GM12878 (cell line): ENCODE measurements at regions not wholly inside any gene's neighbourhood (a gene's known extent, or its start where the extent isn't known, plus 50 kb on each side); places are given as distances from the start of the nearest gene placed in this dataset.

ENCODE experiments used
- ATAC-seq: fragments of 200-7000 bp; cut with Tn5 transposase; 3 replicates; pipeline ENCODE4 v1.9.1; 2020; ENCODE audit warnings: mild to moderate bottlenecking, moderate library complexity
- BruUV-seq: library from RNA; stranded (reverse); fragments of 400-500 nt; replicated peaks from 2 replicates; lab custom pipeline; 2021; lab: Mats Ljungman, UMichigan
- CTCF ChIA-PET: fragments of 300-600 bp; sonication (Branson Sonifier 250); formaldehyde crosslinking; extraction: SDS; loops from one replicate; lab custom pipeline; 2021; ENCODE audit warnings: inconsistent platforms; lab: Yijun Ruan, JAX
- POLR2A ChIA-PET: fragments of 350-600 bp; formaldehyde crosslinking; extraction: SDS; loops from one replicate; lab custom pipeline; 2021; ENCODE audit warnings: inconsistent platforms; lab: Charles Lee
- RAD21 ChIA-PET: fragments of 300-600 bp; sonication (Branson Sonifier 250); formaldehyde crosslinking; loops from one replicate; lab custom pipeline; 2023; ENCODE audit warnings: antibody characterized with exemption; ENCODE audit not compliant: unreplicated experiment; lab: Charles Lee
- SMC1A ChIA-PET: fragments of 300-600 bp; sonication (Branson Sonifier 250); formaldehyde crosslinking; loops from one replicate; lab custom pipeline; 2023; ENCODE audit not compliant: unreplicated experiment, uncharacterized antibody; lab: Charles Lee
- DNase-seq: peaks from one replicate; pipeline ENCODE4 v3.0.0-alpha.2; 2011; ENCODE audit warnings: low read depth, low spot score
- FAIRE-seq: peaks from 3 replicates; lab custom pipeline; 2011; peaks lifted over from hg19 to GRCh38; lab: Jason Lieb, UNC
- H2AFZ ChIP-seq: 2 replicates; pipeline ENCODE4 v1.6.0; 2011; ENCODE audit warnings: low read depth, low read length, control low read depth; ENCODE audit not compliant: control insufficient read depth
- H3K27ac ChIP-seq: 2 replicates; pipeline ENCODE4 v1.5.1; 2011; ENCODE audit warnings: control low read depth; ENCODE audit not compliant: control insufficient read depth, insufficient read depth
- H3K27me3 ChIP-seq, 2 experiments: replicated peaks in 1 of 2; 2 replicates each; pipeline versions ENCODE4 v1.6.0 to v1.6.1; 2011; ENCODE audit warnings: low read length in 1 of 2; ENCODE audit not compliant: control insufficient read depth in 2 of 2, insufficient read depth in 2 of 2
- H3K36me3 ChIP-seq, 2 experiments: 2 replicates each; pipeline ENCODE4 v1.5.1; 2011; ENCODE audit warnings: low read length in 1 of 2; ENCODE audit not compliant: control insufficient read depth in 2 of 2, insufficient read depth in 2 of 2
- H3K4me1 ChIP-seq: 2 replicates; pipeline ENCODE4 v1.6.1; 2011; ENCODE audit warnings: mild to moderate bottlenecking, low read length, moderate library complexity, mixed read lengths; ENCODE audit not compliant: control insufficient read depth, insufficient read depth
- H3K4me2 ChIP-seq: 2 replicates; pipeline ENCODE4 v1.6.0; 2011; ENCODE audit warnings: control low read depth; ENCODE audit not compliant: control insufficient read depth, insufficient read depth
- H3K4me3 ChIP-seq: fragments of 200-600 bp; sonication (generic); 2 replicates; pipeline ENCODE4 v1.5.1; 2016
- H3K79me2 ChIP-seq: 2 replicates; pipeline ENCODE4 v1.6.0; 2011; ENCODE audit warnings: low read length; ENCODE audit not compliant: control insufficient read depth, insufficient read depth
- H3K9ac ChIP-seq: 2 replicates; pipeline ENCODE4 v1.8.0; 2011; ENCODE audit warnings: low read length, control low read depth, mixed read lengths; ENCODE audit not compliant: control insufficient read depth, insufficient read depth
- H3K9me3 ChIP-seq: replicated peaks from 3 replicates; pipeline ENCODE4 v1.5.1; 2011; ENCODE audit warnings: mild to moderate bottlenecking, low read length; ENCODE audit not compliant: control insufficient read depth, insufficient read depth
- H4K20me1 ChIP-seq: 2 replicates; pipeline ENCODE4 v1.6.0; 2011; ENCODE audit not compliant: control insufficient read depth, insufficient read depth
- EZH2 ChIP-seq: IDR thresholded peaks from 2 replicates; pipeline ENCODE4 v1.6.1; 2012; ENCODE audit warnings: low read depth, mild to moderate bottlenecking, control low read depth, inconsistent platforms, low read length, borderline replicate concordance; ENCODE audit not compliant: control insufficient read depth
- FOXK2 ChIP-seq: fragments of 450-650 bp; IDR thresholded peaks from 2 replicates; pipeline ENCODE4 v1.6.1; 2017; ENCODE audit warnings: mild to moderate bottlenecking, moderate library complexity
- NBN ChIP-seq: fragments of 450-650 bp; IDR thresholded peaks from 2 replicates; pipeline ENCODE4 v1.6.1; 2016
- RFX5 ChIP-seq: IDR thresholded peaks from 2 replicates; pipeline ENCODE4 v1.6.1; 2011; ENCODE audit warnings: low read depth, low read length, improper control_type of control experiment
- SMARCA5 ChIP-seq: fragments of 450-650 bp; IDR thresholded peaks from 2 replicates; pipeline ENCODE4 v1.6.1; 2017; ENCODE audit warnings: mild to moderate bottlenecking
- TARDBP ChIP-seq: IDR thresholded peaks from 2 replicates; pipeline ENCODE4 v1.6.1; 2016; ENCODE audit warnings: borderline replicate concordance
- WGBS: methylation state at CpG from one replicate; pipeline ENCODE4 v1.1.6; 2016; ENCODE audit warnings: low lambda C conversion rate; ENCODE audit not compliant: insufficient replicate concordance, insufficient coverage; ENCODE audit errors: missing lambda C conversion rate; 5-methylcytosine and 5-hydroxymethylcytosine counted together
- in situ Hi-C: fragments of 300-500 bp; cut with MboI; formaldehyde crosslinking; loops from 9 replicates; pipeline ENCODE4 v1.14.3; 2018; ENCODE audit warnings: mixed read lengths
- intact Hi-C: fragments of 100-400 bp; cut with micrococcal nuclease; formaldehyde crosslinking; loops from one replicate; pipeline ENCODE4 v1.14.2; 2022; ENCODE audit not compliant: unreplicated experiment
- TF ChIP-seq, protein P1 (sequence below): IDR thresholded peaks from 2 replicates; pipeline ENCODE4 v1.6.1; 2012; ENCODE audit warnings: low read length, inconsistent platforms
- TF ChIP-seq, protein P2 (sequence below): fragments of 450-650 bp; IDR thresholded peaks from 2 replicates; pipeline ENCODE4 v1.6.1; 2016; ENCODE audit warnings: mild to moderate bottlenecking, moderate library complexity, borderline replicate concordance
- TF ChIP-seq, protein P3 (sequence below): fragments of 450-650 bp; formaldehyde crosslinking; IDR thresholded peaks from 2 replicates; pipeline ENCODE4 v1.4.0; 2022; ENCODE audit warnings: mild to moderate bottlenecking, moderate library complexity
- TF ChIP-seq, protein P4 (sequence below): IDR thresholded peaks from 2 replicates; pipeline ENCODE4 v1.6.1; 2012; ENCODE audit warnings: mild to moderate bottlenecking, low read depth, low read length

DNA sequence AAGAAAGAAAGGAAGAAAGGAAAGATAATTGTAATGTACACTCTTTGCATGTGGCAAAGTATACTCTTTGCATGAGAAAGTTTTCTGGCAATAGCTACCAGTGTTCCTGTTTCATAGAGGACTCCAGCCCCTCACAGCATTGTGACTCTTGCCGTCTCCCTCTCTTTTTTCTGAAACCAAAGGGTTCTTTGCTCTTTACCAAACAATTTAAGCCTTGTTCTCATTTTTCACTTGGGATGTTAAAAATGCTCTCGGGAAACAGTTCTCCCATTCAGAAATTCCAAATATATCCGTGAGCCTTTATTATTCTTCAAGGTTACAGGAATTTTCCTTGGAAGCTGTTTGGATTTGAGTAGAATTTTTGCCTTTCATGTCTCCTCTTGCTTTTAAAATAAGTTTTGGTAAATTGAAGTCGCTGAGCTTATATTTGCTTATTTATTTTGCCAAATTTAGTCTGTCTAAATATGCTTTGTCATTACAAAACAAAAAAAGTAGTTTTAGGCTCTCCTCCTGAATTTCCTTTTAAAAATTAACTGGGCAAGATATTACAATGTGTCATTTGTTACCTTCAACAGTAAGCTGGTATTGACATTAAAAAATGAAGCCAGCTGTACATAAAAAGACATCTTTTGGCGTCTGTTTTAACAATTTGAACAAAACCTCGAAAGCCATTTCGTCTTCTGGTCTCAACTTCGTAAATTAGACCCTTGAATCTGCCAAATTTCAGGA is 103.8 kb upstream of the ARMC2 start:
- WGBS: 17% methylated on average over 8 of the region's 8 CpGs
- ATAC-seq: no peak
- in situ Hi-C loops: no loop called here
- Histone ChIP-seq H3K4me1 (no peaks in the 10 kb centered on the region), H2AFZ (no peak overlapping the region), H3K27me3 (peaks cover 4 to 13% of the 10 kb centered on the region in 2 experiments), H3K79me2 (no peaks in the 10 kb centered on the region), H3K4me3 (no peak overlapping the region), H3K27ac (no peak overlapping the region), H3K36me3 (no peaks in the 10 kb centered on the region), H3K4me2 (no peak overlapping the region), H4K20me1 (no peaks in the 10 kb centered on the region), H3K9ac (no peak overlapping the region), H3K9me3 (no peaks in the 10 kb centered on the region)
- FAIRE-seq: no peak
- intact Hi-C loops: no loop called here
- ChIA-PET CTCF (interaction anchor here (1.1 kb wide), 1 partner anchor 178 kb away, joined by 4 read pairs; no protein-coding TSS in a partner anchor), SMC1A (interaction anchor here (1.2 kb wide), 1 partner anchor 203 kb away, joined by 3 read pairs; no protein-coding TSS in a partner anchor), RAD21 (no interaction called here), POLR2A (interaction anchor here (0.6 kb wide), 1 partner anchor 147 kb away, joined by 3 read pairs; no protein-coding TSS in a partner anchor)
- BruUV-seq: no TSS peak
- DNase-seq: no peak
- TF ChIP-seq, protein P1, sequence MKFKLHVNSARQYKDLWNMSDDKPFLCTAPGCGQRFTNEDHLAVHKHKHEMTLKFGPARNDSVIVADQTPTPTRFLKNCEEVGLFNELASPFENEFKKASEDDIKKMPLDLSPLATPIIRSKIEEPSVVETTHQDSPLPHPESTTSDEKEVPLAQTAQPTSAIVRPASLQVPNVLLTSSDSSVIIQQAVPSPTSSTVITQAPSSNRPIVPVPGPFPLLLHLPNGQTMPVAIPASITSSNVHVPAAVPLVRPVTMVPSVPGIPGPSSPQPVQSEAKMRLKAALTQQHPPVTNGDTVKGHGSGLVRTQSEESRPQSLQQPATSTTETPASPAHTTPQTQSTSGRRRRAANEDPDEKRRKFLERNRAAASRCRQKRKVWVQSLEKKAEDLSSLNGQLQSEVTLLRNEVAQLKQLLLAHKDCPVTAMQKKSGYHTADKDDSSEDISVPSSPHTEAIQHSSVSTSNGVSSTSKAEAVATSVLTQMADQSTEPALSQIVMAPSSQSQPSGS: no peak
- no peak for TF ChIP-seq RFX5
- TF ChIP-seq NBN: no peak
- no peak for TF ChIP-seq TARDBP
- no peak for TF ChIP-seq SMARCA5
- TF ChIP-seq FOXK2: no peak
- no peak for TF ChIP-seq EZH2
- TF ChIP-seq, protein P2, sequence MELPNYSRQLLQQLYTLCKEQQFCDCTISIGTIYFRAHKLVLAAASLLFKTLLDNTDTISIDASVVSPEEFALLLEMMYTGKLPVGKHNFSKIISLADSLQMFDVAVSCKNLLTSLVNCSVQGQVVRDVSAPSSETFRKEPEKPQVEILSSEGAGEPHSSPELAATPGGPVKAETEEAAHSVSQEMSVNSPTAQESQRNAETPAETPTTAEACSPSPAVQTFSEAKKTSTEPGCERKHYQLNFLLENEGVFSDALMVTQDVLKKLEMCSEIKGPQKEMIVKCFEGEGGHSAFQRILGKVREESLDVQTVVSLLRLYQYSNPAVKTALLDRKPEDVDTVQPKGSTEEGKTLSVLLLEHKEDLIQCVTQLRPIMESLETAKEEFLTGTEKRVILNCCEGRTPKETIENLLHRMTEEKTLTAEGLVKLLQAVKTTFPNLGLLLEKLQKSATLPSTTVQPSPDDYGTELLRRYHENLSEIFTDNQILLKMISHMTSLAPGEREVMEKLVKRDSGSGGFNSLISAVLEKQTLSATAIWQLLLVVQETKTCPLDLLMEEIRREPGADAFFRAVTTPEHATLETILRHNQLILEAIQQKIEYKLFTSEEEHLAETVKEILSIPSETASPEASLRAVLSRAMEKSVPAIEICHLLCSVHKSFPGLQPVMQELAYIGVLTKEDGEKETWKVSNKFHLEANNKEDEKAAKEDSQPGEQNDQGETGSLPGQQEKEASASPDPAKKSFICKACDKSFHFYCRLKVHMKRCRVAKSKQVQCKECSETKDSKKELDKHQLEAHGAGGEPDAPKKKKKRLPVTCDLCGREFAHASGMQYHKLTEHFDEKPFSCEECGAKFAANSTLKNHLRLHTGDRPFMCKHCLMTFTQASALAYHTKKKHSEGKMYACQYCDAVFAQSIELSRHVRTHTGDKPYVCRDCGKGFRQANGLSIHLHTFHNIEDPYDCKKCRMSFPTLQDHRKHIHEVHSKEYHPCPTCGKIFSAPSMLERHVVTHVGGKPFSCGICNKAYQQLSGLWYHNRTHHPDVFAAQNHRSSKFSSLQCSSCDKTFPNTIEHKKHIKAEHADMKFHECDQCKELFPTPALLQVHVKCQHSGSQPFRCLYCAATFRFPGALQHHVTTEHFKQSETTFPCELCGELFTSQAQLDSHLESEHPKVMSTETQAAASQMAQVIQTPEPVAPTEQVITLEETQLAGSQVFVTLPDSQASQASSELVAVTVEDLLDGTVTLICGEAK: no peak
- TF ChIP-seq, protein P3, sequence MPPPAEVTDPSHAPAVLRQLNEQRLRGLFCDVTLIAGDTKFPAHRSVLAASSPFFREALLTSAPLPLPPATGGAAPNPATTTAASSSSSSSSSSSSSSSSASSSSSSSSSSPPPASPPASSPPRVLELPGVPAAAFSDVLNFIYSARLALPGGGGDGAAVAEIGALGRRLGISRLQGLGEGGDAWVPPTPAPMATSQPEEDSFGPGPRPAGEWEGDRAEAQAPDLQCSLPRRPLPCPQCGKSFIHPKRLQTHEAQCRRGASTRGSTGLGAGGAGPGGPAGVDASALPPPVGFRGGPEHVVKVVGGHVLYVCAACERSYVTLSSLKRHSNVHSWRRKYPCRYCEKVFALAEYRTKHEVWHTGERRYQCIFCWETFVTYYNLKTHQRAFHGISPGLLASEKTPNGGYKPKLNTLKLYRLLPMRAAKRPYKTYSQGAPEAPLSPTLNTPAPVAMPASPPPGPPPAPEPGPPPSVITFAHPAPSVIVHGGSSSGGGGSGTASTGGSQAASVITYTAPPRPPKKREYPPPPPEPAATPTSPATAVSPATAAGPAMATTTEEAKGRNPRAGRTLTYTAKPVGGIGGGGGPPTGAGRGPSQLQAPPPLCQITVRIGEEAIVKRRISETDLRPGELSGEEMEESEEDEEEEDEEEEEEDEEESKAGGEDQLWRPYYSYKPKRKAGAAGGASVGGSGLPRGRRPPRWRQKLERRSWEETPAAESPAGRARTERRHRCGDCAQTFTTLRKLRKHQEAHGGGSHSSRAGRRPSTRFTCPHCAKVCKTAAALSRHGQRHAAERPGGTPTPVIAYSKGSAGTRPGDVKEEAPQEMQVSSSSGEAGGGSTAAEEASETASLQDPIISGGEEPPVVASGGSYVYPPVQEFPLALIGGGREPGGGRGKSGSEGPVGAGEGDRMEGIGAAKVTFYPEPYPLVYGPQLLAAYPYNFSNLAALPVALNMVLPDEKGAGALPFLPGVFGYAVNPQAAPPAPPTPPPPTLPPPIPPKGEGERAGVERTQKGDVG (CRISPR knock-in tag): no peak
- TF ChIP-seq, protein P4, sequence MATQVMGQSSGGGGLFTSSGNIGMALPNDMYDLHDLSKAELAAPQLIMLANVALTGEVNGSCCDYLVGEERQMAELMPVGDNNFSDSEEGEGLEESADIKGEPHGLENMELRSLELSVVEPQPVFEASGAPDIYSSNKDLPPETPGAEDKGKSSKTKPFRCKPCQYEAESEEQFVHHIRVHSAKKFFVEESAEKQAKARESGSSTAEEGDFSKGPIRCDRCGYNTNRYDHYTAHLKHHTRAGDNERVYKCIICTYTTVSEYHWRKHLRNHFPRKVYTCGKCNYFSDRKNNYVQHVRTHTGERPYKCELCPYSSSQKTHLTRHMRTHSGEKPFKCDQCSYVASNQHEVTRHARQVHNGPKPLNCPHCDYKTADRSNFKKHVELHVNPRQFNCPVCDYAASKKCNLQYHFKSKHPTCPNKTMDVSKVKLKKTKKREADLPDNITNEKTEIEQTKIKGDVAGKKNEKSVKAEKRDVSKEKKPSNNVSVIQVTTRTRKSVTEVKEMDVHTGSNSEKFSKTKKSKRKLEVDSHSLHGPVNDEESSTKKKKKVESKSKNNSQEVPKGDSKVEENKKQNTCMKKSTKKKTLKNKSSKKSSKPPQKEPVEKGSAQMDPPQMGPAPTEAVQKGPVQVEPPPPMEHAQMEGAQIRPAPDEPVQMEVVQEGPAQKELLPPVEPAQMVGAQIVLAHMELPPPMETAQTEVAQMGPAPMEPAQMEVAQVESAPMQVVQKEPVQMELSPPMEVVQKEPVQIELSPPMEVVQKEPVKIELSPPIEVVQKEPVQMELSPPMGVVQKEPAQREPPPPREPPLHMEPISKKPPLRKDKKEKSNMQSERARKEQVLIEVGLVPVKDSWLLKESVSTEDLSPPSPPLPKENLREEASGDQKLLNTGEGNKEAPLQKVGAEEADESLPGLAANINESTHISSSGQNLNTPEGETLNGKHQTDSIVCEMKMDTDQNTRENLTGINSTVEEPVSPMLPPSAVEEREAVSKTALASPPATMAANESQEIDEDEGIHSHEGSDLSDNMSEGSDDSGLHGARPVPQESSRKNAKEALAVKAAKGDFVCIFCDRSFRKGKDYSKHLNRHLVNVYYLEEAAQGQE: no peak
